ENCODE measurements at regions not wholly inside any gene's neighbourhood (a gene's known extent, or its start where the extent isn't known, plus 50 kb on each side); places are given as distances from the start of the nearest gene placed in this dataset.

GRCh38 chrX:143455046-143455445 is 62.2 kb downstream of the SPANXN3 start:
- Histone ChIP-seq H3K36me3 (ENCODE audit: control insufficient read depth in 2 of 2, insufficient read depth in 2 of 2, low read length in 1 of 2) (no peaks in the 10 kb centered on the region), H3K27me3 (ENCODE audit: control insufficient read depth in 2 of 2, insufficient read depth in 1 of 2, low read length in 1 of 2) (no peaks in the 10 kb centered on the region), H3K9me3 (ENCODE audit: control insufficient read depth in 2 of 2, insufficient read depth in 1 of 2, low read length in 1 of 2) (no peaks in the 10 kb centered on the region), H3K4me1 (ENCODE audit: control insufficient read depth in 2 of 2, insufficient read depth in 2 of 2, low read length in 2 of 2) (no peaks in the 10 kb centered on the region), H3K4me3 (ENCODE audit: low read length in 2 of 2) (no peak overlapping the region), H3K27ac (ENCODE audit: low read depth in 1 of 2, low read length in 1 of 2) (no peak overlapping the region)
- 86% methylated on average over 2 of the region's 2 CpGs for WGBS
- no peak for DNase-seq (ENCODE audit: low read depth in 6 of 9, low spot score in 9 of 9)

DNA sequence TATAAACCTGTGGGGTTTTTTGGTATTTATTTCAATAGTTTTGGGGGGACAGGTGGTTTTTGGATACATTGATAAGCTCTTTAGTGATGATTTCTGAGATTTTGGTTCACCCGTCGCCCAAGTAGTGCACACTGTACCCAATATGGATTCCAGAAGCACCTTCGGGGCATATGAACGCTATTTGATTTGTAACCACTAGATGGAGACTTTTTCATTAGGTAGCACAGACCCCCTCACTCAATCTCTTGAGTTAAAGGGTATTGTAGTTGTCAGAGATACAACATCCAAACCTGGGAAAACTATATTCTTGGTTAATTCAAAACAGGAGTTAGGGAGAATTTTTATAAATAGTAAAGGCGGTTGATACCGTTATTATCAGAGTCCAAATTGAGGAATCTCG is 79.8 kb downstream of the SPANXN3 start:
- Histone ChIP-seq H3K4me1 (ENCODE audit: control insufficient read depth in 2 of 2, insufficient read depth in 2 of 2, low read length in 2 of 2) (no peaks in the 10 kb centered on the region), H3K4me3 (ENCODE audit: low read length in 2 of 2) (no peak overlapping the region), H3K27ac (ENCODE audit: low read depth in 1 of 2, low read length in 1 of 2) (no peak overlapping the region), H3K36me3 (ENCODE audit: control insufficient read depth in 2 of 2, insufficient read depth in 2 of 2, low read length in 1 of 2) (no peaks in the 10 kb centered on the region), H3K9me3 (ENCODE audit: control insufficient read depth in 2 of 2, insufficient read depth in 1 of 2, low read length in 1 of 2) (no peaks in the 10 kb centered on the region), H3K27me3 (ENCODE audit: control insufficient read depth in 2 of 2, insufficient read depth in 1 of 2, low read length in 1 of 2) (no peaks in the 10 kb centered on the region)
- WGBS = 18% methylated on average over 7 of the region's 7 CpGs
- DNase-seq (ENCODE audit: low read depth in 6 of 9, low spot score in 9 of 9) = peak in 1 of 9 donors; percentile 2

- no peaks in the 10 kb centered on the region for H3K36me3 ChIP-seq (ENCODE audit: control insufficient read depth in 2 of 2, insufficient read depth in 2 of 2, low read length in 1 of 2)
- H3K4me3 ChIP-seq (ENCODE audit: low read length in 2 of 2) = no peak overlapping the region
- no peaks in the 10 kb centered on the region for H3K9me3 ChIP-seq (ENCODE audit: control insufficient read depth in 2 of 2, insufficient read depth in 1 of 2, low read length in 1 of 2)
- no peaks in the 10 kb centered on the region for H3K4me1 ChIP-seq (ENCODE audit: control insufficient read depth in 2 of 2, insufficient read depth in 2 of 2, low read length in 2 of 2)
- no peak overlapping the region for H3K27ac ChIP-seq (ENCODE audit: low read depth in 1 of 2, low read length in 1 of 2)
- no peaks in the 10 kb centered on the region for H3K27me3 ChIP-seq (ENCODE audit: control insufficient read depth in 2 of 2, insufficient read depth in 1 of 2, low read length in 1 of 2)
- 95% methylated on average over 2 of the region's 2 CpGs for WGBS
- DNase-seq (ENCODE audit: low read depth in 6 of 9, low spot score in 9 of 9) = no peak
These were observed 81.4 kb downstream of the SPANXN3 start for GRCh38 chrX:143435916-143436315.

- H3K4me3 ChIP-seq (ENCODE audit: low read length in 2 of 2) = no peak overlapping the region
- no peak overlapping the region for H3K27ac ChIP-seq (ENCODE audit: low read depth in 1 of 2, low read length in 1 of 2)
- WGBS = 70% methylated on average over 4 of the region's 4 CpGs
- no peaks in the 10 kb centered on the region for H3K36me3 ChIP-seq (ENCODE audit: control insufficient read depth in 2 of 2, insufficient read depth in 2 of 2, low read length in 1 of 2)
- no peaks in the 10 kb centered on the region for H3K27me3 ChIP-seq (ENCODE audit: control insufficient read depth in 2 of 2, insufficient read depth in 1 of 2, low read length in 1 of 2)
- no peaks in the 10 kb centered on the region for H3K9me3 ChIP-seq (ENCODE audit: control insufficient read depth in 2 of 2, insufficient read depth in 1 of 2, low read length in 1 of 2)
- DNase-seq (ENCODE audit: low read depth in 6 of 9, low spot score in 9 of 9) = no peak
- H3K4me1 ChIP-seq (ENCODE audit: control insufficient read depth in 2 of 2, insufficient read depth in 2 of 2, low read length in 2 of 2) = no peaks in the 10 kb centered on the region
These were observed 87.5 kb downstream of the SPANXN3 start for GRCh38 chrX:143429811-143430210.

DNA sequence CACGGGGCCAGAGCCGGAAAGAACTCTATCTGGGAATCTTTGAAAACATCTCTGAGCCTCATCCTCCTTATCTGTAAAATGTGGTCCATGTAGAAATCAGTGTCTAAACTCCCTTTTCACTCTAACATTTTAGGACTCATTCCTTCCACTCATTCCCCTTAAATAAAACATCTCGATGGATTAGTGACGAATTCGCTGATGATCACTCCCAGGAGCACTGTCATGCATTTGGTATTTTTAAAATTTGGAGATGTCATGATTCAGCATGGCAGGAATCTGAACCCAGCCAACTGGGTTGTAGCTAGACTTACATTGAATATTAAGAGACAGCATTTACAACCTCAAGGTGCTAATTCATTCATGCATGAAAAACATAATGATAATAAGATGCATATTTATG is 88.1 kb downstream of the SPANXN3 start:
- Histone ChIP-seq H3K27ac (ENCODE audit: low read depth in 1 of 2, low read length in 1 of 2) (no peak overlapping the region), H3K9me3 (ENCODE audit: control insufficient read depth in 2 of 2, insufficient read depth in 1 of 2, low read length in 1 of 2) (no peaks in the 10 kb centered on the region), H3K27me3 (ENCODE audit: control insufficient read depth in 2 of 2, insufficient read depth in 1 of 2, low read length in 1 of 2) (no peaks in the 10 kb centered on the region), H3K4me1 (ENCODE audit: control insufficient read depth in 2 of 2, insufficient read depth in 2 of 2, low read length in 2 of 2) (no peaks in the 10 kb centered on the region), H3K4me3 (ENCODE audit: low read length in 2 of 2) (no peak overlapping the region), H3K36me3 (ENCODE audit: control insufficient read depth in 2 of 2, insufficient read depth in 2 of 2, low read length in 1 of 2) (no peaks in the 10 kb centered on the region)
- no peak for DNase-seq (ENCODE audit: low read depth in 6 of 9, low spot score in 9 of 9)
- WGBS = 93% methylated on average over 5 of the region's 5 CpGs

DNA sequence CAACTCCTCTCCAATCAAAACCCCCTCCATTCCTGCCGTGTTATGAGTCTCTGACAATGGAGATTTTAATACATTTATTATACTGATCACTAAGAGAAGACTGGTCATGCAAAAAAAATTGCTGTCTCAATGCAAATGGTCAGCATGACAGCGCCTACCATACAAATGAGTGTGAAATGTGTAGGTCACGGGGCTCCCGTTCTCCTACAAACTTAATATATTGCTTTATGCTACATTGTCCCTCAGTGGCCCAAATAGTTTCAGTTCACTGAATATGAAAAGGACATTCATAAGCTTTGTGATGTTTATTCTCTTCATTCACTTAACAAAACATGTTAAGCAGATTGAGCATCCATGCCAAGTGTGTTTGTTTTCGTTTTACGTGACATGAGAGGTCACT is 116.1 kb downstream of the SPANXN3 start:
- H3K36me3 ChIP-seq (ENCODE audit: control insufficient read depth in 2 of 2, insufficient read depth in 2 of 2, low read length in 1 of 2) = no peaks in the 10 kb centered on the region
- no peak overlapping the region for H3K4me3 ChIP-seq (ENCODE audit: low read length in 2 of 2)
- H3K9me3 ChIP-seq (ENCODE audit: control insufficient read depth in 2 of 2, insufficient read depth in 1 of 2, low read length in 1 of 2) = no peaks in the 10 kb centered on the region
- DNase-seq (ENCODE audit: low read depth in 6 of 9, low spot score in 9 of 9) = no peak
- H3K27ac ChIP-seq (ENCODE audit: low read depth in 1 of 2, low read length in 1 of 2) = no peak overlapping the region
- 93% methylated on average over 6 of the region's 6 CpGs for WGBS
- no peaks in the 10 kb centered on the region for H3K4me1 ChIP-seq (ENCODE audit: control insufficient read depth in 2 of 2, insufficient read depth in 2 of 2, low read length in 2 of 2)
- no peaks in the 10 kb centered on the region for H3K27me3 ChIP-seq (ENCODE audit: control insufficient read depth in 2 of 2, insufficient read depth in 1 of 2, low read length in 1 of 2)

- 56% methylated on average over 2 of the region's 2 CpGs for WGBS
- no peak for DNase-seq (ENCODE audit: low read depth in 6 of 9, low spot score in 9 of 9)
- H3K4me1 ChIP-seq (ENCODE audit: control insufficient read depth in 2 of 2, insufficient read depth in 2 of 2, low read length in 2 of 2) = no peaks in the 10 kb centered on the region
- H3K4me3 ChIP-seq (ENCODE audit: low read length in 2 of 2) = no peak overlapping the region
- H3K27ac ChIP-seq (ENCODE audit: low read depth in 1 of 2, low read length in 1 of 2) = no peak overlapping the region
- no peaks in the 10 kb centered on the region for H3K36me3 ChIP-seq (ENCODE audit: control insufficient read depth in 2 of 2, insufficient read depth in 2 of 2, low read length in 1 of 2)
- H3K27me3 ChIP-seq (ENCODE audit: control insufficient read depth in 2 of 2, insufficient read depth in 1 of 2, low read length in 1 of 2) = no peaks in the 10 kb centered on the region
- H3K9me3 ChIP-seq (ENCODE audit: control insufficient read depth in 2 of 2, insufficient read depth in 1 of 2, low read length in 1 of 2) = no peaks in the 10 kb centered on the region
These were observed 138.4 kb downstream of the SPANXN3 start for GRCh38 chrX:143378851-143379250.

DNA sequence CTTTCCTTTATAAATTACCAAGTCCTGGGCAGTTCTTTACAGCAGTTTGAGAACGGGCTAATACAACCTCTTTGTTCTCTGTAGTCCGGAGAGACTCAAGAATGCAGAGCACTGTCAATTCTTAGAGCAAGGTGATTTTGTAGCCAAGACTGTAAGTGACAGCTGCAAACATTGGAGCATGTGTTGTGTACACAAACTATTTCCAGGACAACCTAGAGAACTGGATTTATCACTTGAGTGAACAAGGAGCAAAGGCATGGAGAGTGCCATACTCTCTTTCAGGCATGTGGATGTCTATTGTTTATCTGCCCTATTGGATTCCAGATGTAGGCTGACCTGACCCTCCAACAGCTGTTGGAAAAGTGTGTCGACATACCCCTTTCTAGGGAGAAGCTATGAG is 153.9 kb downstream of the SPANXN3 start:
- Histone ChIP-seq H3K36me3 (ENCODE audit: control insufficient read depth in 2 of 2, insufficient read depth in 2 of 2, low read length in 1 of 2) (no peaks in the 10 kb centered on the region), H3K27ac (ENCODE audit: low read depth in 1 of 2, low read length in 1 of 2) (no peak overlapping the region), H3K4me3 (ENCODE audit: low read length in 2 of 2) (no peak overlapping the region), H3K4me1 (ENCODE audit: control insufficient read depth in 2 of 2, insufficient read depth in 2 of 2, low read length in 2 of 2) (no peaks in the 10 kb centered on the region), H3K27me3 (ENCODE audit: control insufficient read depth in 2 of 2, insufficient read depth in 1 of 2, low read length in 1 of 2) (no peaks in the 10 kb centered on the region), H3K9me3 (ENCODE audit: control insufficient read depth in 2 of 2, insufficient read depth in 1 of 2, low read length in 1 of 2) (no peaks in the 10 kb centered on the region)
- 88% methylated on average over 3 of the region's 3 CpGs for WGBS
- DNase-seq (ENCODE audit: low read depth in 6 of 9, low spot score in 9 of 9) = no peak

- Histone ChIP-seq H3K4me1 (ENCODE audit: control insufficient read depth in 2 of 2, insufficient read depth in 2 of 2, low read length in 2 of 2) (no peaks in the 10 kb centered on the region), H3K27ac (ENCODE audit: low read depth in 1 of 2, low read length in 1 of 2) (no peak overlapping the region), H3K4me3 (ENCODE audit: low read length in 2 of 2) (no peak overlapping the region), H3K27me3 (ENCODE audit: control insufficient read depth in 2 of 2, insufficient read depth in 1 of 2, low read length in 1 of 2) (no peaks in the 10 kb centered on the region), H3K9me3 (ENCODE audit: control insufficient read depth in 2 of 2, insufficient read depth in 1 of 2, low read length in 1 of 2) (no peaks in the 10 kb centered on the region), H3K36me3 (ENCODE audit: control insufficient read depth in 2 of 2, insufficient read depth in 2 of 2, low read length in 1 of 2) (no peaks in the 10 kb centered on the region)
- no peak for DNase-seq (ENCODE audit: low read depth in 6 of 9, low spot score in 9 of 9)
- WGBS = 89% methylated on average over 1 of the region's 1 CpG
These were observed 177.1 kb downstream of the SPANXN3 start for GRCh38 chrX:143340190-143340589.

DNA sequence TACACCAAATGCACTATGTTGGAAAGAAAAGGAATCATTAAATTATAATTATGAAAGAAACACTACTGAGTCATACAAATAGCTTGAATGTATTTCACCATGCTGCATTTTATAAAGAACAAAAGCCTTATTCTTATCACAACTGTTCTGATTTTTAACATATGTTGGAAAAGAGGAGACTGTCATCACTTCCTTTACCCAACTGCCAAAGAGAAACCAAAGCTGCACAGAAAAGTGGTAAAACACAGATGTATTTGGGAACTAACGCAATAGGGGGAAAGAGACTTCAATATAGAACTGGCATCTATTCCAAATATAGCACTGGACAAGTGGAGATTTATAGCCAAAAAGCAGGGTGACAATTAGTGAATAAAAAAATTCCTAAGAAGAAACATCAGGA is 181.0 kb downstream of the SPANXN3 start:
- no peak overlapping the region for H3K27ac ChIP-seq (ENCODE audit: low read depth in 1 of 2, low read length in 1 of 2)
- no peaks in the 10 kb centered on the region for H3K36me3 ChIP-seq (ENCODE audit: control insufficient read depth in 2 of 2, insufficient read depth in 2 of 2, low read length in 1 of 2)
- no peaks in the 10 kb centered on the region for H3K27me3 ChIP-seq (ENCODE audit: control insufficient read depth in 2 of 2, insufficient read depth in 1 of 2, low read length in 1 of 2)
- 93% methylated on average over 1 of the region's 1 CpG for WGBS
- H3K4me3 ChIP-seq (ENCODE audit: low read length in 2 of 2) = no peak overlapping the region
- H3K9me3 ChIP-seq (ENCODE audit: control insufficient read depth in 2 of 2, insufficient read depth in 1 of 2, low read length in 1 of 2) = no peaks in the 10 kb centered on the region
- H3K4me1 ChIP-seq (ENCODE audit: control insufficient read depth in 2 of 2, insufficient read depth in 2 of 2, low read length in 2 of 2) = no peaks in the 10 kb centered on the region
- no peak for DNase-seq (ENCODE audit: low read depth in 6 of 9, low spot score in 9 of 9)
